ACC112 (cell line): ENCODE measurements at regions not wholly inside any gene's neighbourhood (a gene's known extent, or its start where the extent isn't known, plus 50 kb on each side); places are given as distances from the start of the nearest gene placed in this dataset.
A peak's percentile ranks its signal among the peaks of the same experiment; 100 is the strongest.
"Not testable (repeated sequence)": the region's sequence is repeated elsewhere in the genome, so short reads cannot be mapped to it uniquely, and the experiment has no call there.

ENCODE experiments used
- H2AFZ ChIP-seq: fragments of 200-600 bp; sonication (generic); one replicate; pipeline ENCODE4 v1.6.0; 2017; ENCODE audit warnings: antibody characterized with exemption, low read length; ENCODE audit not compliant: unreplicated experiment
- H3K27ac ChIP-seq: fragments of 200-600 bp; sonication (generic); 2 replicates; pipeline ENCODE4 v1.5.1; 2014; ENCODE audit warnings: low read depth, mild to moderate bottlenecking, antibody characterized with exemption, low read length, moderate library complexity
- H3K27me3 ChIP-seq: fragments of 200-600 bp; sonication (generic); 2 replicates; pipeline ENCODE4 v1.6.1; 2014; ENCODE audit warnings: mild to moderate bottlenecking, antibody characterized with exemption, low read length, moderate library complexity, mixed read lengths; ENCODE audit not compliant: insufficient read depth
- H3K36me3 ChIP-seq: fragments of 200-600 bp; sonication (generic); 2 replicates; pipeline ENCODE4 v1.6.1; 2016; ENCODE audit warnings: mild to moderate bottlenecking, antibody characterized with exemption, low read length, moderate library complexity, mixed read lengths; ENCODE audit not compliant: insufficient read depth
- H3K4me1 ChIP-seq: fragments of 200-600 bp; sonication (generic); one replicate; pipeline ENCODE4 v1.6.1; 2016; ENCODE audit warnings: low read length, mixed read lengths; ENCODE audit not compliant: insufficient read depth, unreplicated experiment, control insufficient read depth
- H3K4me3 ChIP-seq: fragments of 200-600 bp; sonication (generic); 2 replicates; pipeline ENCODE4 v1.5.1; 2014; ENCODE audit warnings: mild to moderate bottlenecking, low read depth, low read length
- H3K79me2 ChIP-seq: fragments of 200-600 bp; sonication (generic); one replicate; pipeline ENCODE4 v1.6.0; 2016; ENCODE audit warnings: low read length; ENCODE audit not compliant: control insufficient read depth, unreplicated experiment, insufficient read depth

- no peak overlapping the region for H2AFZ ChIP-seq
- H3K27ac ChIP-seq = no peak overlapping the region
- H3K27me3 ChIP-seq = no peaks in the 10 kb centered on the region
- no peaks in the 10 kb centered on the region for H3K4me1 ChIP-seq
- no peaks in the 10 kb centered on the region for H3K36me3 ChIP-seq
- no peak overlapping the region for H3K4me3 ChIP-seq
- no peaks in the 10 kb centered on the region for H3K79me2 ChIP-seq
Measured at GRCh38 chr7:16092711-16093110, 328.6 kb downstream of the CRPPA start.

DNA sequence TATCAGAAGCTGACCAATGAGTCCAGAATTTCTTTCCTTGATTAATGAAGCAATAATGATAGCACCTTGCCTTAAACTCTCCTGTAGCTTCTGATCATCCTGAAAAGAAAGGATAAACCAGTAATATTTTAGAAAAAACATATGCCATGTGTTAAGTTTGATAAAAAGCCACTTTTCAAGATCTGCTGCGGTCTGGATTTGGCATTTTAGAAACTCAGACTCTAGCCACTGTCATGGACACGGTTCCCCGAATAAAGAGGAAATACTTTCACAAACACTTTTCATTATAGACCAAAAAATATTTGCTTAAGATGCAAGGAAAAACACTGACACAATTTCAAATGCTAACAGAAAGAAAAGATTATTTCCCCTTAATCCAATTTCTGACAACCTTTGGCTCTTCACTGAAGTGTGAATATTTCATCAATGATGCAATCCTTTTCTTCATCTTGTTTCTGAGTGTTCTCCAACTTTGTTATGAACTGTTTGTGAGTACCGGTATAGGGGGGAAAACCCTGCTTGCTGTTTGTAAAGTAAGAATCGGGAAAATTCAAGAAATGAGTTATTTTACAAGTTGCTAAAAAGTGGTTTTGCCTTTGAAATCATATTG is 329.5 kb downstream of the CRPPA start:
- H2AFZ ChIP-seq = peak overlapping the region; percentile 2
- H3K27me3 ChIP-seq = no peaks in the 10 kb centered on the region
- H3K79me2 ChIP-seq = no peaks in the 10 kb centered on the region
- peak overlapping the region; percentile 7; the same call in 1 of the 2 replicates for H3K4me3 ChIP-seq
- H3K36me3 ChIP-seq = no peaks in the 10 kb centered on the region
- H3K27ac ChIP-seq = no peak overlapping the region
- peaks cover 1% of the 10 kb centered on the region for H3K4me1 ChIP-seq

GRCh38 chr7:16089801-16090200 is 331.5 kb downstream of the CRPPA start:
- no peaks in the 10 kb centered on the region for H3K27me3 ChIP-seq
- H3K79me2 ChIP-seq = no peaks in the 10 kb centered on the region
- no peaks in the 10 kb centered on the region for H3K36me3 ChIP-seq
- H3K4me3 ChIP-seq = no peak overlapping the region
- H2AFZ ChIP-seq = no peak overlapping the region
- no peak overlapping the region for H3K27ac ChIP-seq
- peaks cover 13% of the 10 kb centered on the region for H3K4me1 ChIP-seq

DNA sequence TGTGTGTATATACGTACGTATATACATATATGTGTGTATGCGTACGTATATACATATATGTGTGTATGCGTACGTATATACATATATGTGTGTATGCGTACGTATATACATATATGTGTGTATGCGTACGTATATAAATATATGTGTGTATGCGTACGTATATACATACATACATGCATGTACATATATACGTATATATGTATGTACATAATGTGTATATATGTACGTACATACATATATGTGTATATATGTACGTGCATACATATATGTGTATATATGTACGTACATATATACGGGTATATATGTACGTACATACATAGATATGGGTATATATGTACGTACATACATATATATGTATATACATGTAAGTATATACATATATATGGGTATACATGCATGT is 332.1 kb downstream of the CRPPA start:
- Histone ChIP-seq H2AFZ (no peak overlapping the region), H3K27me3 (no peaks in the 10 kb centered on the region), H3K79me2 (no peaks in the 10 kb centered on the region), H3K4me1 (peaks cover 19% of the 10 kb centered on the region), H3K36me3 (no peaks in the 10 kb centered on the region), H3K27ac (no peak overlapping the region), H3K4me3 (no peak overlapping the region)

DNA sequence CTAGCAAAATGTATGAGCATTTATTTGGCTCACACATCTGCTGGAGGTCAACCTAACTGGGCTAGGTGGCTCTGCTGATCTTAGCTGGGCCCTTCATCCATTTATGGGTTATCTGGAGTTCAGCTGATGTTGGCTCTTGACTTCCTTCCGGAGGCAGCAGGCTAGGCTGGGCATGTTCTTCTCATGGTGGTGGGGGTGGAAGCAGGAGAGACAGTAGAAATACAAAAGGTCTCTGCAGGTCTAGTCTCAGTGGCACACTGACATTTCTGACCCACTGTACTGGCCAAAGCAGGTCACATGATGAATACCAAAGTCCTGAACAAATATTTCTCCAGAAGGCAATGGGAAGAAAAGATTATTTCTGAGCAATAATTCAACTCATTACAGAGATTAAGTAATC is 334.6 kb downstream of the CRPPA start:
- no peak overlapping the region for H3K27ac ChIP-seq
- no peak overlapping the region for H2AFZ ChIP-seq
- H3K4me1 ChIP-seq = peaks cover 25% of the 10 kb centered on the region
- H3K27me3 ChIP-seq = no peaks in the 10 kb centered on the region
- no peak overlapping the region for H3K4me3 ChIP-seq
- no peaks in the 10 kb centered on the region for H3K36me3 ChIP-seq
- no peaks in the 10 kb centered on the region for H3K79me2 ChIP-seq

GRCh38 chr7:16085780-16086179 is 335.6 kb downstream of the CRPPA start:
- not testable (repeated sequence) for H3K79me2 ChIP-seq, H3K27me3 ChIP-seq, H3K27ac ChIP-seq, H3K36me3 ChIP-seq, H3K4me3 ChIP-seq, H2AFZ ChIP-seq
- peaks cover 25% of the 10 kb centered on the region for H3K4me1 ChIP-seq

DNA sequence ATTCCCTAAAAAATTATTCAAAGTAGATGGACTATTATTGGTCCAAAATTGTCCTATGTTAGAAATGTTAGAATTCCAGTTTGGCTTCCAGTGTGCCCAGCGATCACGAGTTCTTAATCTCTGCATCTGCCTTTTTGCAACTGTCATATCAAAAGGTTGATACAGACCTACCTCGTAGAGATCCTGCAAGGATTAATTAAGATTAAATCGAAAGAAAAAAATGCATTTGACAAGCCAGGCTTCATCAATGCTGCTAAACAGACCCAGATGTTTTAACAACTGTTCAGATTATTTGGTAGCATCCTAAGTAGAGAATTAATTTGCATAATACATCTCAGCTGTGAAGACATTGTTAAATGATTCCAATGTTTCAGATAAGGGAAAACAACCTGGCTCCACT is 336.5 kb downstream of the CRPPA start:
- Histone ChIP-seq H3K27me3 (no peaks in the 10 kb centered on the region), H3K27ac (no peak overlapping the region), H3K36me3 (no peaks in the 10 kb centered on the region), H3K4me3 (peak overlapping the region; percentile 16; the same call in 1 of the 2 replicates), H2AFZ (no peak overlapping the region), H3K4me1 (peaks cover 25% of the 10 kb centered on the region), H3K79me2 (no peaks in the 10 kb centered on the region)

GRCh38 chr7:16084370-16084769 is 337.0 kb downstream of the CRPPA start:
- H2AFZ ChIP-seq = no peak overlapping the region
- H3K36me3 ChIP-seq = no peaks in the 10 kb centered on the region
- no peaks in the 10 kb centered on the region for H3K27me3 ChIP-seq
- H3K4me1 ChIP-seq = peaks cover 25% of the 10 kb centered on the region
- H3K27ac ChIP-seq = no peak overlapping the region; the same call in 1 of the 2 replicates
- H3K79me2 ChIP-seq = no peaks in the 10 kb centered on the region
- peak overlapping the region; percentile 16; the same call in 1 of the 2 replicates for H3K4me3 ChIP-seq

GRCh38 chr7:16083931-16084330 is 337.4 kb downstream of the CRPPA start:
- Histone ChIP-seq H3K4me3 (peak overlapping the region; percentile 16; the same call in 1 of the 2 replicates), H2AFZ (no peak overlapping the region), H3K27me3 (no peaks in the 10 kb centered on the region), H3K4me1 (peaks cover 25% of the 10 kb centered on the region), H3K27ac (no peak overlapping the region; the same call in 1 of the 2 replicates), H3K79me2 (no peaks in the 10 kb centered on the region), H3K36me3 (no peaks in the 10 kb centered on the region)

GRCh38 chr7:16080131-16080530 is 341.2 kb downstream of the CRPPA start:
- H2AFZ ChIP-seq = no peak overlapping the region
- no peaks in the 10 kb centered on the region for H3K27me3 ChIP-seq
- H3K79me2 ChIP-seq = no peaks in the 10 kb centered on the region
- H3K36me3 ChIP-seq = no peaks in the 10 kb centered on the region
- no peak overlapping the region for H3K27ac ChIP-seq
- peaks cover 16% of the 10 kb centered on the region for H3K4me1 ChIP-seq
- H3K4me3 ChIP-seq = no peak overlapping the region

- Histone ChIP-seq H3K4me1 (peaks cover 11% of the 10 kb centered on the region), H3K27ac (no peak overlapping the region), H3K27me3 (no peaks in the 10 kb centered on the region), H3K4me3 (no peak overlapping the region), H3K79me2 (no peaks in the 10 kb centered on the region), H2AFZ (no peak overlapping the region), H3K36me3 (no peaks in the 10 kb centered on the region)
Measured at GRCh38 chr7:16079723-16080122, 341.6 kb downstream of the CRPPA start.
